ENCODE measurements at regions not wholly inside any gene's neighbourhood (a gene's known extent, or its start where the extent isn't known, plus 50 kb on each side); places are given as distances from the start of the nearest gene placed in this dataset.
"Not testable (repeated sequence)": the region's sequence is repeated elsewhere in the genome, so short reads cannot be mapped to it uniquely, and the experiment has no call there.

DNA sequence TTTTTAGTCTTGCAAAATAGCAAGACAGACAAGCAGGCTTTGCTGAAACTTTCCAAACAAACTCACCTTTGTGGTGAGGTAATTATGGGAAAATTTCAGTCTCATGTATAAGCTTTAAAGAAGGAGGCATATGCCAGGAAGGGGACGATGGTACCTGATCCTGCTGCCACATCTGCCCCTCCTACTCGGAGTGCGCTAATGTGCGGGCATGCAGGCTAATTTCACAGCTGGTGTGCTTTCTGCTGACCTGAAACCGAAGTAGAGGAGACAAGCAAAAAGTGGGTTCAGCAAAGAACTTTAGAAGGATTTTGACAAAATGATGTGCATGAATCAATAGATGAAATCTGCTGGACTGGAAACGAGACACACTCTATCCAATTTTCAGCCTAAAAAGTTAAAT, 117.1 kb upstream of the IRX4 start:
- DNase-seq: no peak

DNA sequence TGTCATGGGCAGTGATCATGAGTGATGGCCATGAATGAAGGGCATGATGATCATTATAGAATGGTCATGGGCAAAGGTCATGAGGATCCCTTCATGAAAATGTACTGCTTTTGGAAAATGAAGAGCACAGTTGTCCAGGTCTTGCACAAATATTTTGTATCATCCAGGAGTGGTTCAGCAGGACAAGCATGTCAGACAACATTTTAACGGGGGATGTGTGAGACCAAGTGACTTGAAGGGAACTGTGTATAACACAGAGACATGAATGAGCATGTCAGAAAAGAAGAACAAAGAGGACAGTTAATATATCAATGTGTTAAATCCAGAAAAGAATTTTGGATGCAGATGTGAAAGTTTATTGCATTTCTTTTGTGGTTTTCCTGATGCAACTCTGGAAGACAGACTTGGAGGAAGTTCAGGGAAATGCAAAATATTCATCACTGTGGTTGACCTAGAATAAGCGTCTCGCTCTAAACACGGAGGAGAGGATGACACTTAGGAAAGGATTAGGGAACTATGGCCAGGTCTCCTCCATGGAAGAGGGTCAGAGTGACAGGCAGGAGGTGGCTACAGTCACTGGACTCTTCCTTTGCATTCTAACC, 116.1 kb upstream of the IRX4 start:
- DNase-seq: no peak

DNA sequence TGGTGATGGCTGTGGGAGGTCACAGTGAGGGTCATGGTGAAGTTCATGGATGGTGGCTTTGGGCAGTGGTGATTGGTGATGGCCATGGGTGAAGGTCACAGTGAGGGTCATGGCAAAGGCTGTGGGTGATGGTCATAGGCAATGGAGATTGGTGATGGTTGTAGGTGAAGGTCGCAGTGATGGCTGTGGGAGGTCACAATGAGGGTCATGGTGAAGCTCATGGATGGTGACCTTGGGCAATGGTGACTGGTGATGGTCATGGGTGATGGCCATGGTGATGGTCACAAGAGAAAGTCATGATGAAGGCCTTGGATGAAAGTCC, 115.6 kb upstream of the IRX4 start:
- DNase-seq: no peak

DNA sequence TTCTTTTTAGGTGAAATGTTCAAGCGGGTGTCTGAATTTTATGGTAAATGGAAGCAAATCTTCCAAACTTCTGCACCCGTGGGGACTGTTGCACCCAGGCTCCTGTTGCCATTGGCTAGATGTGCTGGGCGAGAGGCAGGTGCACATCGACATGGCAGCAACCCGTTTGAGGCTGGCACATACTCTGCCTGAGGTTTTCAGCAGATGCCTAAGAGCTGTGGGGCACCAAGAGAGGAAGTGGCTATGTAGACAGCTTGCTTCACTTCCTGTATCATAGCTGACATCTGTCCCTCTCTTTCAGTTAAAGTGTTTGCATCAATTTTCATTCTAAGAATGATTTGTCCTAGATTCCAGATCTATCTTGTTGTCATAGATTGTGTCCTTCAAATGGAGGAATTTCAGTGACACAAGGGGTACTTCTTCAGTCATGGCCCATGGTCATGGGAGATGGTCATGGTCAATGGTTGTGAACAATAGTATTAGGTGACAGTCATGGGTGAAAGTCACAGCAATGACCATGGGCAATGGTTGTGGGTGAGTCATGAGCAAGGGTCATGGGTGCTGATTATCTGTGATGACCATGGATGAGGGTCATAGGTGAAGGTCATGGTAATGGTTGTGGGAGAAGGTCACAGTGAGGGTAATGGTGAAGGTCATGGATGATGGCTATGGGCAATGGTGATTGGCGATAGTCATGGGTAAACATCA, 115.1 kb upstream of the IRX4 start:
- DNase-seq: no peak

DNA sequence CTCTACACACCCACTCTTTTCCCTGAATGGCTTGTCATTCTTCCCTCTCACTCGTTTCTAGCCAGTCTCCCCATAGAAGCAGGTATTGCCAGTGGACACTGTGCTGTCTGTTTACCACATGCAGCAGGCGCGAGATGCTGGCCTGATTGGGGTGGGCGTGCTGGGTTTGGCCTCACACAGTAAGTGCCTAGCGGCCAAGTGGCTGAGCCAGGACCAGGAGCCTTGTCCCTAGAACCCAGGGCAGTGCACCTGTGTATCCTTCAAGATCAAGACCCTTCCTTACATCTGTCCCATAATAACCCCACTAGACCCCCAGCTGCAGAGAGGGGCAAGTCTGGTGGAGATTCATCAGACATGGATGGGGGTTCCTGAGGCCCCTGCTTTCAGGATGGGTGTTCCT, 112.8 kb upstream of the IRX4 start:
- DNase-seq: no peak

DNA sequence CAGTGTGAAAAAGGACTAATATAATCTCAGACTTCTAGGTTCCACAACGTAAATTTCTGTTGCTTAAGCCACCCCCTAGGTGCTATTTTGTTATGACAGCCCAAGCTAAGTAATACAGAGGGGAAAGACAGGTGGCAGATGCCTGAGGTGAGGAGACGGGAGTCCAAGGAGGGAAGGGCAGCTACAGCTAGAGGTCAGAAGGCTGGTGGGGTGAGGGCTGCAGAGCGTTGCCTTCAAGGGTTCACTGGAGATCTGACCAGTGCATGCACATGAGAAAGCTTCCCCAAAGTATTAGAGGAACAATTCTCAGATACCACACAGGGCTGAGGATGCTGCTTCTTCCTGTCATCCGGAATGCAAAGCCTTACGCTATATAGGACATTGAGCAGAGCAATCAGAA, 104.7 kb upstream of the IRX4 start:
- no peak for DNase-seq

DNA sequence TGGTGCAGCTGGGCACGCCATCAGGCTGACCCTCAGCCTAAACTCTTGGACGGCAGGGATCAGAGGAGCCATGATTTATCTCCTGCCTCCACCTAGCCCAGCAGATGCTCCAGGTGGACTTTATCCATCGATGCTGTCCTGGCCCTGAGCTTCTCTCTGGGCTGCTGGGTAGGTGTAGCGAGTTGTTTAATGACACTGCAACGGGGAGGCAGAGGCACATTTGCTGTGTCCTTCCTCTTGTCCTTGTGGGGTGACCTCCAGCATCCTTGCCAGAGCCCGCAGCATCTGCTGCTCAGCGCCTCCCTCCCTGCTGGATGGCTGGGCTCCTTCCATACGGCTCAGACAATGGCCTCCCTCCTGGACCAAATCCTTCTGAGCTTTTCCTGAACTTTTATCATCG, 103.1 kb upstream of the IRX4 start:
- no peak for DNase-seq

DNA sequence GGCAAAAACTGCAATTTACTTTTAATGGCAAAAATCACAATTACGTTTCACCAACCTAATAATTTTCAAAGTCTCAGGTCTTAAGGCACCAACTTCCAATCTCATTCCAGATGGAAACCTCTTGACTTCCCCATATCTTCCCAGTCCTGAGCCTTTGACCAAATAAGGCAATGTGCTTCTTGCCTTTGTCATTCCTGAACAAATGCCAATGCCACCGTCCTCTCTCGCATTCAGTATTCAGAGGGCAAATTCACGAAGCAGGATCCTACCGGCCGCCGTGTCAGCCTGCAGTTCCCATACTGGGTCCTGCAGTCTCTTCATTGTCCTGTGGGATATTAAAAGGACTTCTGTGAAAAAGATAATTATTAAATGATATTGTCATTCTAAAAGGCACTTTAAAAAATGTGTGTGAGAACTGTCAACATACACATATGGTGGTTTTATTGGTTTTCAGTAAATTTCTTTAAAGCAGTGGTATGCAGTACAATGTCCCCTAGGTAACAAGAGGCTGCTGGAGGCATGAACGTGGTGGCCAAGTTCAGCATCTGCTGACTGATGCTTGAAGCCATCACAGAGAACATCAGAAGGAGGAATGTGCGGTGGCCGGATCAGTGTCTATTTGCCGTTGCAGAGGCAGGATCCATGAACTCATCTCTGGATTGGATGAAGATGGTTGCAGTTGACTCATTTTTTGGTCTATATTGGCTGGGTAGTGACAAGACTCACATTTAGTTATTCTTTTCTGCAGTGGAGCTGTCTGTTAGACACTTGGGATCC, 101.4 kb upstream of the IRX4 start:
- no peak for DNase-seq

DNA sequence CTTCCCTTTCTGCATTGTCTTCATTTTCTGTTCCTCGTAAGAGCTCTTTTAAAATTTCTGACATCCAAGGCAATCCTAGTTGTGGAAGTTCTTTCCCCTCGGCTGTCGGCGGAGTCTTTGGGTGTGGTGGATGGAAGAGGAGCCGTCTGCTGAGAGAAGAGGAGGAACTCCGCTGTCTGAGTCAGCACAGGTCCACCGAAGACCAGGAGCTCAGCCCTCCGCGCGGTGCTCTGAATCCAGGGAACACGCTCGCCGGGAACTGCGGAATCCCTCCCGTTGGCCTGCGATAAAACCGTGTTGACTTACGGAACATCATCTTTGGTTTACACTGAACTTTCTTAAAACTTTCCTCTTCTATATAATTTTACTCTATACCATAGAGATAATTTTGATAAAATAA, 100.7 kb upstream of the IRX4 start:
- DNase-seq: no peak

DNA sequence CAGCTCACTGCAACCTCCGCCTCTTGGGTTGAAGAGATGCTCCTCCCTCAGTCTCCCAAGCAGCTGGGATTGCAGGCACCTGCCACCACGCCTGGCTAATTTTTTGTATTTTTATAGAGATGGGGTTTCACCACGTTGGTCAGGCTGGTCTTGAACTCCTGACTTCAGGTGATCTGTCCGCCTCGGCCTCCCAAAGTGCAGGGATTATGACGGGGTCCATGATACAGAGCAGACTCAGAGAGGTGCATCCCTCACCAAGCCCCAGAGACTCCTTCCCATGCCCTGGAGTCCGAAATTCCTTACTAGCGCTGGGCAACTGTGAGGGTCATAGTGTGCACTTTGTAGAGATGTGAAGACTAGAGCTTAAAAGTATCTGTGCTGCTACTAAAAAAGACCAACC, 99.8 kb upstream of the IRX4 start:
- DNase-seq: not testable (repeated sequence)

DNA sequence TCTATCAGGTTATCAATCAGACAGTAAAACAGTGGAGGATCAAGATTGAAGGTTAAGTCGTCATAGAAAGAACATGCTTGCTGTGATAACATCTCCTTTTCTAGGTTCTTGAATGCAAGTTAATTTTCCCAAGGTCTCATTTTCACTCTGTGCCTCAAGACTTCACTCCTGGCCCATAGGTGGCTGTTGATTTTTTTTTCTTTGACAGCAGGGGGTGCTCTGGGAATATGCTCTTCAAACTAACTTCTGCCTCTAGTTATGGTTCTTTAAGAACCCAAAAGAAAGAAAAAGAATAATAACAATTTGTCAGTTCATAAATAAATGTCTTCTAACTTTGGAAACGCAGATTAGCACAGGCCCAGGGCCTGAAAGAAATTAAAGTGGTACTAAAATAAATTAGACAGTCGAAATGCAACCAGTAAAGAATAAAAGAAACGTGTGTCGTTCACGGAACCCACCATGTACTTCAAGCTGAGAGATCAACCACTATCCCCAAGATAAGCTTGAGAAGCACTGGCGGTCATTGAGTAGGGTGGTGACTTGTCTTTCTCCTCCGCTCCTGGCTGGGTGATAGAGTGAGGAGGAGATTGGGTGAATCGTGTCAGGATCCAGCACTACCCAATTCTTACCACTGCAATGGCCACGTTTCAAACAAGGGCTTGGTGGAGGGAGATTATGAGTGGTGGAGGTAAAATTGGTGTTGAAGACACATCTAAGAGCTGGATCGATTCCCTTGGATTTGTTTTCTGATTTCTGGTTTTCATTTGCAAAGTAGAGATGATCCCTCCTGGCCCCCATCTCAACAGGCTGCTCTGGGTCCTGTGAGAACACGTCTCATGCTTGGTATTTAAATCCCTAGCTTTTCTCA, 93.4 kb upstream of the IRX4 start:
- no peak for DNase-seq

DNA sequence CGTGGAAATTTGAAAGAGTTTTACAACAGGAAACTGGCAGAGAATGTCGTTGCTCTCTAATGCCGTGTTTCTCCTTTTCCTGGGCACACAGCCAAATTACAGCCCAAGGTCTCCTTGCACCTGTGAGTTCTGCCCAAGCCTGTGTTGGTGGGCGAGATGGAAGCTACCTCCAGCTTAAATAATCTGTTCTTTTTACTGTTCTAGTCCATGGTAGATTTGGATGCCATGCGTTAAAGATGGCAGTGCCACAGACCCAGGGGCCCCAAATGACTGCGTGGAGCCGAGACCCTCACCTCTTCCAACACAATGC, 92.6 kb upstream of the IRX4 start:
- peak; percentile 83 for DNase-seq

DNA sequence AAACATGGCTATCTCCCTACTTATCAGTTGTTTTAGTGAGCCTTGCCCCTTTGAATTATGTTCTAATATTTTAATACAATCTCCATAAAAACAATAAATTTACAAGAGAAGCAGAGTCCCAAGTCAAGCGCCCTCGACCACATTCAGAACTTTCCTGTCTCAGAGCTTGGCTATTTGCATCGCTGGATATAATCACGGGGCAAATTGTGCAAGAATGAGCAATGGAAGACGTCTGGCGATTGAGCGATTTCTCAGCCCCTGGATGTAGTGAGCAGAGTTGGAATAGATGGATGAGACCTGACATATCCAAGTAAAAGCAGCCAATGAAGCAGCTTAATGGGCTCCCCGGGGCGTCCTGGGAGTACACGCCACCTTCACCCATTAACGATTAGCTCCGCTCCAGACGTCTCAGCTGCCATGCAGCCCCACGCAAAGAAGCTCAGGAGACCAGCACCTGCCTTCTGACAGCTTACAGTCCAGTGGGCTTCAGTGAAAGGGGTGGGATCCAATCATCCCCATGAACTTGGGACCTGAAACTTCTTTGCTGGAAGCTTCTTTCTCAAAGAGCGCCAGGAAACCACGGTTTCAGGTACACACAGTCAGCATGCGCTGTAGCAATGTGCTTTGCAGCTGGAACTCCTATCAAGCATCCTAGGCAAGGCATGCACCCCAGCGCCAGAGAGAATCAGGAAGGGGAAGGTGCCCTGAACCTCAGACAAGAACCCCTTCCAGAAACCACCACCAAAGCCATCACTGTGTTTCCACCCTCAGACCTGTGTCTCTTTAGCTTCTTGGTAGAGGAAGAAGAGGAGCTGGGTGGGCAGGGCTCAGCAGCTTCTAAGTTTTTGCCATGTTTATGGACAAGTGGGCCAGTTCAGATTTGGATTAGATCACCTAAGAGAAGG, 92.0 kb upstream of the IRX4 start:
- DNase-seq: no peak

DNA sequence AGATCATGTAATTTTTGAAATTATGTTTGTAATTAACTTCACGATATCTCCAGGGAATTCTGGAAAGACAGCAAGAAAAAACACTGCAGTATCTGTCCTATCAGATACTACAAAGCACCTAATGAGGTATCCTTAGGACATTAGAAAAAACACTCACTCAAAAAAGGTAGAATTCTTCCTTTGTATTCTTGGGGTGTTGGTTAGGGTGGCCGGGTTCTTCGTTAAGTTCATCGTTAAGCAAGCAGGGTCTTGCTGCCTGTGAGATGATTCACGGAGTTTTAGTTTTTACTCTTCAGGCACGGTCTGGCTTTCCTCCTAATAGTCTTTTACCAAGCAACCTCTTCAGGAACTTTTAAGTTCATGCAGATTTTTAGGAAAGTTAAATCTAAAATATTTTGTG, 91.4 kb upstream of the IRX4 start:
- DNase-seq: no peak

DNA sequence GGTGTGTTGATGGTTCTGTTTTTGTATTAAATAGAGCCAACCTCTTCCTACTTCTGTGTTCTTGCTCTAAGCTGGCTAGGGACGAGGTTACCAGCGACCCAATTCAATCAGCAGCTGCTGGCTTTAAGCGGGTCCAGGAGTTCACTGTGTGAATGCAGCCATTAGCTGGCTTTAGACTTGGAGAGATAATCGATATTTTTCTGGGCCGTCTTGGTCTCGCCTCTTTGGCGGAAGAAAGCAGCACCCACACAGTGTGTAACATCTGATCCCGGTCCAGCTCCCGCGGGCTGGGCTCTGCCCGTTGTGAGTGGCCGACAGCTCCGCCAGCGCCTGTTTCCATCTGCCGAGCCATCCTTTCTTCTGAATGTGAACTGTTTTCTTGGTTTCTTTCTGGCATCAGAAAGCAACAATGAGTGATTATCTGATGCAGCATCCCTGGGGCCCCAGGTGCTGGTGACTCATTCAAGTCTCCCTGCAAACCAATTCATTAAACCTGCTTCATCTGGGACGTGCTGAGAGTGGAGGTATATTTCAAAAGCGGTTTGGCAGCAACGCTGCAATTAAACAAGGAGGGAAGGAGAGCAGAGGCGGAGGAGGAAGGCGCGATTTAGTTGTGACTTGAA, 90.8 kb upstream of the IRX4 start:
- DNase-seq: peak; percentile 66

DNA sequence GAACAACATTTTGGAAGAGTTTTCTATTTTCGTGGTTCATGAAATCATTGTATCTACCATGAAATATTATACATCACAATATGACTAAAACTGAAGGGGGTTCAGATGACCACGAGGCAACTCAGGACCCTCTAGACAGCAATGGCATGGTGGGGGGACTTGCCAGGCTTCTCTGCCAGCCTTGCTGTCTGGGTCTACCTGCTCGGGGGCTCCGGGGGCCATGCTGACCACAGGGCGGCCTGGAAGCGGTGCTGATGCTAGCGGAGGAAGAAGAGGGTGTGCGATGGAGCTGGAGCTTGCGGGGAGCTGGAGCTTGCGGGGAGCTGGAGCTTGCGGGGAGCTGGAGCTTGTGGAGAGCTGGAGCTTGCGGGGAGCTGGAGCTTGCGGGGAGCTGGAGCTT, 89.2 kb upstream of the IRX4 start:
- no peak for DNase-seq

DNA sequence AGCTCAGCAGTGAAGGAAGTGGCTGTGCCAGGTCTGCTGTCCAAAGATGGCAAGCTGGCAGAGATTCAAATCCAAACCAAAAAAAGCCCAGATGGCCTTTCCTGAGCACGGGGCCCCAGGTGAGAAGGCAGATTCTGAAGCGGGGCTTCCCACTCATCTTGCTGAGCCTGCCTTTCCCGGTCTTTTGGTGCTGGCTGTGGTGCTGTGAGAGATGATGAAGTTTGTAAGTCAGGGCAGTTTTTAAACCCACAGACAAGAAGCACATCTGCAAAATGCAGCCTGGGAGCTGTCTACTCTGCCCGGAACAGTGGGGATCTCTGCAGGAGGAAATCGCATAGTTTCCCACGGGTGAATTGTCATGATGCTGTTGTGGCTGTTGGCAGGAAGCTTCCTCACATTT, 85.0 kb upstream of the IRX4 start:
- no peak for DNase-seq

DNA sequence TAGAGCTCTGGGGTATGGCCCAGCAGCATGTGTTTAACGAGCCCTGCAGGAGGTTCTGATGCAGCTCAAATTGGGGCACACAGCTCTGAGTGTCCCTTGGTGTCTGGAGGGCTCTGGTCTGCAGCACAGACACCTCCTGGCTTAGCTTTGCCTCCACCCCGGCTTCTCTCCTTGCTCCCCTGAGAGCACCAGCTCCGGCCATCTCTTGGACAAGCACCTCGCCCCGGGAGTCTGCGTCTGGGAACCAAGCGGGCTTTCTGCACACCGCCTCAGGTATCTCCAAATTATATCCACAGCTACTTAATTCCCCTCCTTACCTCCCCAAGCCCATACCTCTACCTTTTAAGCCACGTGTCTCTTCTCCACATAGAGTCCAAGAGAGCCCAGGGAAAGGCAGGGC, 83.7 kb upstream of the IRX4 start:
- DNase-seq: no peak

DNA sequence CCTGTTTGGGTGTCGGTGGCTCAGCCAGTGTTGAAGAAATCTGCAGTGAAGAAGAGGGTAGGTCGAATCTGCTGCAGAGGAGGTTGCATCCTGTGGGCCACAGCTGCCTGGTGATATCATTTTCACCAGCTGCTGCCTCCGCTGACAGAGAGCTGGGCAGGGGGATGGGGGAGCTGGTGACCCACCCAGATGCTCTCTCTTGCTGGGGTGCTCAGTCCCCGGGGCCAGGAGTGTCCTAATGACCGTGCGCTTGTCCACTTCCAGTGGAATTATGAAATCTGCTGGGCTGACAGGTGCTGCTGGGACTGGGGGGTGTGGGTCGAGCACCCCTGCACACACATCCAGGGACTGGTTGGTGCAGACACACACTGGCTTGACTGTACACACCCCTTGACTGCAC, 83.2 kb upstream of the IRX4 start:
- DNase-seq: no peak

DNA sequence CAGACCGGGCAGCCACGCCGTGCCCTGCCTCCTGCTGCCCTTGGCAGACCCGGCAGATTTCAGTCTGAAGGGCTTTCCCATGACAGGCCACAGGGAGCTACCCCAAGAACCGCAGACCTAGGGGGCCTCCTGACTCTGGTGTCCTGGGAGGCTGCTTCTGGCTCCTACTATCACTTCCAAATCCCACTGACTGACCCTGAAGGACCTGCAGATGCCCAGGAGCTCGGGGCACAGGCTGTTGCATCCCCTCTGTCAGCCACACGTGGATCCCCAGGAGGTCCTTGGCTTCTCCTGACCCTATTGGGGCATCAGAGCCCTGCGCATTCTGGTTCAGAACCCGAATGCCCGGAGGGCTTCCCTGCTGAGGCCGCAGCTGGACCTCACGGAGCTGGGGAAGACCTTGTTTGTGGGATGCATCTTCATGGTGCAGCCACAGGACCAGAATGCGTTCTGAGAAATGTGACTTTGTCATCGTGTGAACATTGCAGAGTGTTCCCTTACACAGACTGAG, 81.3 kb upstream of the IRX4 start:
- no peak for DNase-seq

DNA sequence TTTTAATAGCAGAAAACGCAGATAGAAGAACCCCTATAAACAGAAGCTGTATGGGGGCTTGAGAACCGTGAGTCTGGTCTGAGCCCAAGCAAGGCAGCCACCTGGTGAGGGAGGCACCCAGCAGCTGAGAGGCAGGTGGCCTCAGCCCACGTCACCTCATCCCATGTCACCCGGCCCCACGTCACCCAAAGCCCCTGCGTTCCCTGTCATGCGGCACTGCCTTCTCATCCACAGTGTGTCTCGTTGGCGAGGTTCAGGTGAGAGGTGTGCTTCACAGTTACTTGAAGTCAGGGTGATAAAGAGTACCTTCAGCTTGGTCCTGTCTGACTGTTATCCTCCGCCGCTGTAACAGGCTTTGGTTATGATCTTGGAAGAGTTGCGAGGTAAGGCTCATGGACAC, 80.6 kb upstream of the IRX4 start:
- DNase-seq: no peak

Data from NCI-H748 treated with DMSO at 0.1 percent for 48 hours (cell line).